ENCODE measurements at regions not wholly inside any gene's neighbourhood (a gene's known extent, or its start where the extent isn't known, plus 50 kb on each side); places are given as distances from the start of the nearest gene placed in this dataset.
"Not testable (repeated sequence)": the region's sequence is repeated elsewhere in the genome, so short reads cannot be mapped to it uniquely, and the experiment has no call there.

DNA sequence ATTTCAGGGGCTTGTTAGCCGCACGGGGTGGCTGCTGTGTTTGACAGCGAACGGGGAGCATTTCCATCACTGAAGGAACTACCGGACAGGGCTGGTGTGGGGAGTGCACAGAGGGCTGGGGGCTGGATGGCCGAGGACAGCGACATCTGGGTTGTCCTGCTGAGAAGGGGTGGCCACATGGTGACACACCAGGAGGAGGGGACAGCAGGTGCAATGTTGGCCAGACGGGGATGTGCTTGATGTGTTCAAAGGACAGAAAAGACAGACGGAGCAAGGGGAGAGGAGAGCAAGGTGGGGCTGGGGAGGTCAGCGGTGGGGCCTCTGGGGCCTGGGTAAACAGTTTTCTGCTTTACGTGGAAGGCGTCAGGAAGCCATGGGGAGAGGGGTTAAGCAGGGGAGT, 115.7 kb downstream of the TNFRSF13B start:
- TF ChIP-seq CTCF (IDR thresholded peaks at IDR 0.05); FOSL2 (IDR thresholded peaks at IDR 0.05; ENCODE audit: borderline replicate concordance, low read depth); MEF2A (IDR thresholded peaks at IDR 0.05; ENCODE audit: borderline replicate concordance, low read depth); YY1 (IDR thresholded peaks at IDR 0.05; ENCODE audit: low read depth); ZBTB33 (IDR thresholded peaks at IDR 0.05; ENCODE audit: borderline replicate concordance, low read depth); RAD21 (IDR thresholded peaks at IDR 0.05; ENCODE audit: low read length): not testable (repeated sequence)

Data from SK-N-SH (cell line).